Fibroblast of pulmonary artery (primary cell): ENCODE measurements at regions not wholly inside any gene's neighbourhood (a gene's known extent, or its start where the extent isn't known, plus 50 kb on each side); places are given as distances from the start of the nearest gene placed in this dataset.

Source experiments
- DNase-seq: peaks from one replicate; pipeline ENCODE4 v3.0.0-alpha.2; 2010; ENCODE audit warnings: low read depth
- H3K4me3 ChIP-seq: replicated peaks from 2 replicates; pipeline ENCODE4 v1.5.1; 2011; ENCODE audit warnings: low read depth, mild to moderate bottlenecking, control low read depth, low read length, moderate library complexity
- CTCF ChIP-seq: IDR thresholded peaks from 2 replicates; pipeline ENCODE4 v1.5.1; 2011; ENCODE audit warnings: mild to moderate bottlenecking, control low read depth, low read length, inconsistent platforms; ENCODE audit errors: missing control alignments

GRCh38 chr6:117847912-117848311, 59.2 kb upstream of the SLC35F1 start:
- H3K4me3 ChIP-seq = no peak overlapping the region
- TF ChIP-seq CTCF = no peak
- DNase-seq = no peak

GRCh38 chr6:117849087-117849486, 58.0 kb upstream of the SLC35F1 start:
- DNase-seq = no peak
- no peak overlapping the region for H3K4me3 ChIP-seq
- no peak for TF ChIP-seq CTCF
